GM21825 (cell line): ENCODE measurements at regions not wholly inside any gene's neighbourhood (a gene's known extent, or its start where the extent isn't known, plus 50 kb on each side); places are given as distances from the start of the nearest gene placed in this dataset.

Source experiments
- ATAC-seq: cut with Tn5 transposase; IDR thresholded peaks from one replicate; pipeline ENCODE4 v1.9.1; 2021; ENCODE audit warnings: mild to moderate bottlenecking, moderate library complexity; ENCODE audit not compliant: unreplicated experiment

GRCh38 chr1:117798550-117798949 lies 130.9 kb downstream of the GDAP2 start:
- no peak for ATAC-seq

GRCh38 chr1:117802531-117803257 lies 126.7 kb downstream of the GDAP2 start:
- ATAC-seq: no peak

GRCh38 chr1:117803318-117803717 lies 126.1 kb downstream of the GDAP2 start:
- no peak for ATAC-seq

- ATAC-seq: no peak
Observed at GRCh38 chr1:117809764-117810163, 119.7 kb downstream of the GDAP2 start.

- ATAC-seq: no peak
Observed at GRCh38 chr1:117810553-117810952, 118.9 kb downstream of the GDAP2 start.

GRCh38 chr1:117812869-117813511 lies 116.4 kb downstream of the GDAP2 start:
- no peak for ATAC-seq
